Occipital lobe (tissue), 1 donor: ENCODE measurements at regions not wholly inside any gene's neighbourhood (a gene's known extent, or its start where the extent isn't known, plus 50 kb on each side); places are given as distances from the start of the nearest gene placed in this dataset.
"Not testable (repeated sequence)": the region's sequence is repeated elsewhere in the genome, so short reads cannot be mapped to it uniquely, and the experiment has no call there.

Experiments used
- DNase-seq: peaks from one replicate; lab custom pipeline; 2025; lab: John Stamatoyannopoulos, UW

DNA sequence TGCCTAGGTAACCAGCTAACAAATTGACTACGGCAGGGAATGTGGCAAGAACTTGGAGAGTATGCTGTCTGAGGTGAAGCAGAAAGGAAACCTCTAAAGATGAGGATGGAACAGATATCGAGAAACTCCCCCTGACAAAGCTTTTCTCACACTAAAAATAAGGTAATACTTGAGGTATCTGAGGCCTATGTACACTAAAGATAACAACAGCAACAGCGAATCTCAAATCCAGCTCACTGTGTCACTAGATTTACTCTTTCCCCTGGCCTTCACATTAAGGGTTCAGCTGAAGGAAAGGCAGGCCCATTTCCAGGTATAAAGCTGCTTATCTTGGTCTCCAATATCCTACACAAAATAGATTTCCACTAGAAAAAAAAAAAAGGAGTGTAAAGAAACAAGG, 518.0 kb downstream of the KCNT2 start:
- no peak for DNase-seq

DNA sequence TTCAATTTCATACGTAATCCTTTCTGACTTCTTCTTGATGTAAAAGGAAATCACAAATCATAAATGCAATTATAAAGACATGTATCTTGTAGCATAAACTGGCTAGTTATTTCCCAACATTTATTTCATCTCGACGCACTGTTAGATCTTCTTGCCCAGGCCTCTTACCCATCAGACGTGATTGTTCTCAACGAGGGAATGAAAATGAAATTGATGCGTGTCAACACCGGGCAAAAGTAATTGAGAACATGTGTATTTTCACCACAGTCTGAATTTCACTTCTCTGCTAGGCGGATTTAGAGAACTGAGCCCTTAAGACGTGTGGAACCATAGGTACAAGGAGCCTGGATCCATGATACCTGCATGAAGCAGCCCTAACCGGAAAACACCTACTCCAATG, 519.7 kb downstream of the KCNT2 start:
- no peak for DNase-seq

DNA sequence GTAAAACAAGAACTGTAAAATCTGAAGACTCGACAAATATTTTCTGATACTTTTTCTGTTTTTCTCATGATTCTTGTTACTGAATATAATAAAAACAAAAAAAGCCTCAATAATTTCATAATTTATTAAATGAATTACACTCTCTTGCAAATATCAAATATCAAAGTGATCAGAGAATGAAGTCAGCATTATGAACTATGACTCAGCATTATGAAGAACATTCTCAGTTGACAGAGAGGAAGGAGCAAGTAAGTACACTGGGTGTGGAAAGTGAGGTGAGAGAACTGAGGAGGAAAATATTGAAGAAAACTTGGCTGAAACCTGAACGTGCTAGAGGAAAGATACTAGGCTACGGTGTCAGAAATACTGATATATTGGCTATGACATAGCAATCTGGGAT, 529.5 kb downstream of the KCNT2 start:
- no peak for DNase-seq

DNA sequence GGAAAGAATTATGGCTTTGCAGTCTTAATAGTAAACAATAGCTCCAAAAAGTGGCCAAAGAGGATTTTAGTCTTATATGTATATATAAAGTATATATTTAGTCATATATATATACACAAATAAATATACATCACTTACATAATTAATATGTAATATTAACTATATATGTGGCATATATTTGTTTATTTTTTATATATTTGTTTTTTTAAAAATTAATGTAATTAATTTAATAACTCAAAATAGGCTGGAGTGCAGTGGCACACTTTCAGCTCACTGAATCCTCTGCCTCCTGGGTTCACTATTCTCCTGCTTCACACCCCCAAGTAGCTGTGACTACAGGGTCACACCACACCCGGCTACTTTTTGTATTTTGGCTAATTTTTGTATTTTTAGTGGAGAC, 532.6 kb downstream of the KCNT2 start:
- DNase-seq: no peak

DNA sequence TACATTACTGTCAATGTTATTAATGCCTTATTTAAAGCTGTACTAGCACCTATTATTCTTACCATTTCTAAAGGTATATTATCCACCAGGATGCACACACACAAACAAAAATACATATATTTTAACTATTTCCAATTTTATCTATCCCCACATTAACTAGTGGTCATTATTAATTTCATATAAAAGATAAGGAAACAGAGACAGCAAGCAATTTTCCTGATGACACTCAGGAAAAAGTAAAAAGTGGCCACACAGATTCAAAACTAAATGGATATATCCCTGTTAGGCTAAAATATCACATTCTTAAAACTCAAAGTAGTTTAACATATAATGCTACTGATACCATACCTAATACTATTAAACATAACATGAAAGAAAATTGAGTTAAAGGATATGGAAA, 534.1 kb downstream of the KCNT2 start:
- no peak for DNase-seq

DNA sequence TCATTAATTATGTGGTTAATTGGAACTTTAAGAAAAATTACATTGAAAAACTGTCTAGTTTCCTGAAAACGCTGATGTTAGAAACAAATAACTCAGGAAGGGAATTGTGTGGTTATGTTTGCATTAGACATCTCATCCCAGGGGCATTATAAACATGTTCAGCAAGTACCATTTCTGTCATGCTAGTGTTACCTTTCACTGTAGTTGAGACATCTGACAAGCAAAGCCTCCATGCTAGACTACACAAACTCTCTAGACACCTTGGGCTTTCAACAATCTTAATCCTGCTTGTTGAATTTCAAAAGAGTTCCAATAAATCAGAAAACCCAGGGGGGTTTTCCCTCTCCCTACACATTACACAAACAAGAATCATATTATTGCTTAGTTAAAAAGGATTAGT, 536.8 kb downstream of the KCNT2 start:
- no peak for DNase-seq

DNA sequence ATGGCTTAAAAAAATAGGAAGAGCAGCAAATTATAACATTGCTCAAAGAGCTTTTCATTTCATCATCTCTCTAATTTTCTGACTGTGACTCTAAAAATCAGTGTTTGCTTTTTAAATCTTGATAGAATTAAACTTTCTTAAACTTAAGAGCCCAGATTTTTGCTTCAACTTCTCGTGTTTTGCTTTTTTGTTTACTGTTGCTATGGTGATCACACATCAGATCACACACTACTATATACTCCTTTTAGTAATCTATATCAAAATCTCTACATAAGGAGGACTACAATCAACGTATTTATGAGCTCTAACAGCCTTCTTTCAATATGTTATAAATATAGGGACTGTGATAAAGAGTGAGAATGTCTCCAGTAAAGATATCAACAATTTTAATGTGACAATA, 537.3 kb downstream of the KCNT2 start:
- DNase-seq: no peak

DNA sequence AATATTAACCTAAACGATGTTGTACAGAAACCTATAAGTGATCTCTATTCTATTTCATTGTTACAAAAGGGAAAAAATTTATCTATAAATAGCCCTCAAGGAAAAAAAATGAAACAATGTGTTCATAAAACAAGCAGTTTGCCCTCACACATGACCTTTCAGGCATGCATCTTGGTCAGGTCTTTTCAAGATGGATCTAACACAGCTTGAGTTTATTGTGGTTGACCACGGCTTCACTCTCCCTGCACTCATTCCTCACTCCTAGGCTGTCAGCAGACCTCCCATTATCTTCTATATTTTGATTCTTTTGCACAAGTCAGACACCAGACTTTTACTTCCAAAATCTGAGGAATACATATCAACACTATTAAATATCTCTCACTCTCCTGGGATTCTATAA, 544.3 kb downstream of the KCNT2 start:
- no peak for DNase-seq

DNA sequence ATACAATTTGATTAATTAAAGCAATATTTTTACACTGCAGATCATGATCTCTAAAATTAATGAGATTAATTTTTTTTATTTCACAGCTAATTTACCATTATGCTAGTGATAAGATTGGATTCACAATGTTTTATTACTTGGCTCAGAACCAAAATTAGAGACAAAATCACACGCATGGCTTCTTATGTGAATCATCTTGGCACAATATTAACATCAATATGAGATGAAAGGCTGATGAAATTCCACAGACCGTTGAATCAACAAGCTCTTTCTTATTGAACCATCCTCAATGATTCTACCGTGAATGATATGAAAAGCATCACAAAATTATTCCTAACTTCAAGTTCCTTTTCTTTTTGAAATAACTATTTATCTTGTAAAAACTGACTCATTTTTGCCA, 544.9 kb downstream of the KCNT2 start:
- no peak for DNase-seq

DNA sequence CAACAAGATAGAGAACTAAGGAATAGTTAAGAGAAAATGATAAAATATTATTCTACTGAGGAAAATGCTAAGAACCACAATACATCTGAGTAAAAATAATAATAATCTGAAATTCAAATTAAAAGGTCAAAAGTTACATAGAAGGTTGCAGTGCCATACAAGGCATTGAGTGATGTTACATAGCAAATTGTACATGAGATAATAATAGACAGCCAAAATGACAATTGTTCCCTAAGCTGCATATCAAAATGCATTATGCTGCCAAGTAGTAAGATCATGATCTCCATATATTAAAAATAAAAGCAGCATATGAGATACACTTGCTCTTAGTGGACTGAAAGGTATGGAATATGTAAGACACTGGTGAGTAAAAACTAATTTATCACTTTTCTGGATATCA, 547.7 kb downstream of the KCNT2 start:
- no peak for DNase-seq

DNA sequence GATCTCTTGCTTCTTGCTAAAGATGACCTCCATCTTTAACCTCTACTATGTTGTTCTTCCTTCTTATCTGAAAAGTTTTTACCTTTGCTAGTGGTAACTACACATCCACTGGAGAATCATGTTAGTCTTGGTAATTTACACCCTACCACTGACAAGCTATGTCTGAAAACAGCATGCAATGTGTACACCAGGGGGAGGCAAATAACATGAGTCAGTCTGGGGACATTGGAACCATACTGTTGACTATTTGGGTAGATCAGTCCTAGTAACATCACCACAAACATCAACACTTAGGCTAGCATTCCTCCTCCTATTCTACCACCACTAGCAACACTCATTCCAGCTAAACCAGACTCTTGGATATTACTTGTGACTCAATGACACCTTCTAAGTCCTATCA, 549.0 kb downstream of the KCNT2 start:
- DNase-seq: no peak

DNA sequence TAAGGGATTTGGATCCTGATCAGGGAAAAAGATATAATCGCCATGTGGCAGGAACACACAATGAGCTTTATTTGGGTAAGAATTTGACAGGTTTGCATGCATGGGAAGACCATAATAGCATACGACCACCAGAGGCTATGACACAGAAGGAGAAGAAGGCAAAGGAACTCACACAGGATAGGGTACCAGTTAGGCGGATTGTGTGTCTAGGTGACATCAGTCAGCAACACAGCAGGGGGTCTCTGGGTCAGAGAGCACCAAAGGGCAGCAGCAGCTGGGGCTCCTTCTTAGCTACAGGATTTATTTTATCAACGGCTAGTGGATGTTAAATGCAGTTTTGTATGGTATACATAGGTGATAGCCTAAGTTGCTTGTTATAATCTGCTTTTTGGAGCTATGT, 551.3 kb downstream of the KCNT2 start:
- DNase-seq: no peak

DNA sequence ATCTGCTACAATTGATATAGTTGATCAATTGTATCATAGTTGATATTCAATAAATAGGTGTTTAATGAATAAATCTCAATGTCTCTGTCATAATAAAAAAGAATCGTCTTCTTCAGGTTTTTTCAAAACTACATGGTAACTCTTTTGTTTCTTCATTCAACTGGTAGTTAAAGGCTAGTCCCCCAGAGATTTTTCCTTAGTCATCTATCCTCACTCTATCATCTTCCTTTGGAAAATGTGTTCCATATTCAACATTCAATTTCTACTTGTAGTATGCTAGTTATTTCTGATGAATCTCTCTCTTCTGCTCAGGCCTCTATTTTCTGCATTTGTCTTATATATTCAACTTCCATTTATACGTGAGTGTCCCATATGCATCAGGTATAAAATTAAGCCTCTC, 558.8 kb downstream of the KCNT2 start:
- no peak for DNase-seq

DNA sequence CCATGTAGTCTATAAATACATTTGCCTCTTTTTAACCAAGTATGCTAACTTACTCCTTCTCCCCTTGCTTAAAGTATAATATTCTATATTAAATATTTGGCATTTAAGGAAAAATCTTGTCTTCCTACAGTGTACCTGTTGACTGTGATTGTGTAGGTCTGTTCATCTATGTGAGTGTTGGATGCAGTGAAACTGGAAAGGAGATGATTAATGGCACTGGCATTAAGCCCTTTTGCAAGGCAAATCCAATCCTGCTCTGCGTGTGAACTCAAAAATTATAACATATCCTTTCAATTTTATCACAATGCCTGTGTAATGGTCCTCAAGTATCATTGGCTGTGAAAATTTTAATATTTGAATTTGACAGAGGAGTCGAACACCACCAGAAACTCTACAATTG, 565.0 kb downstream of the KCNT2 start:
- no peak for DNase-seq

DNA sequence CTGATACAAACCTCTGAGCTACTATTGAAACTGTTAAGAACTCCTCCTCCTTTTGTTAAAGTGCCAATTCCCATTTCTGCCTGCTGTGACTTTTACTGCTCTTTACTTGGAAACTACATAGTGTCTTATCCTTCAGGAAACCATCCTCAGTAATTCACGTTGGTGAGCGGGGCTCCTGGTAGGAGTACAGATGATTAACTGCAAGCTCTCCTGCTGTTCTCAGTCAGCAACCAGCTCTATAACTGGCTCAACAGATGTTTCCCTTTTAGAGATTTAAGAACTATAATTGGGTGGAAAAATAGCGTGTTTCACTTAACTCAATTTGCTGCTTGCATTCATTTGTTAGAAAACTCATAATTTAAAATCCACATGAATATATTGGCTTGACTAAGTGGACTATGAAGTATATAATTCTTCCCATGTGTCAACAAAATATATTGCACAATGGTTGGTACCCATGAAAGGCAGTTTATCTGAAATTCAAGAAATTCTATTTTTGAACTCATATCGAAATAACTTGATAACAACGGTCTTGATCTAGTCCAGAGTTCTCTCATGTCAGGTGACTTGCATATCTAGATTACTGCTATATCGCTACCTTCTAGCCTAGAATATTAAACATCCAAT, 574.0 kb downstream of the KCNT2 start:
- no peak for DNase-seq

DNA sequence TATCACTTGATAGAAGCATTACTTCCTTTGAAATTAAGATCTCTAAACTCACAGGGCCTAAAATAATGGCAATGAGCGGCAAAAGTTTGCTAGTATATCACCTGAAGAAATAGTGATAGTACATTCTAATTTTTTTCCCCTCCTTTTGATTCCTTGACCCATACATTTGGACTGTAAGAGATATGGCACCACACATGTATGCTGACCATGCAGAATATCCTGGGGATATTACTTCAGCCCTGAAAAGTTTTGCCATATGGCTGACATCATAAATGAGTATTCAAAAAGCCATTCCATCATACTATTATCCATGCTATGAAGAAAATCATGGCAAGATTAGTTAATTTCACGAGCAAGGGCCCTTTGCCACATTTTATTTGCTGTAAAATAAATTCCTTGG, 576.9 kb downstream of the KCNT2 start:
- not testable (repeated sequence) for DNase-seq

DNA sequence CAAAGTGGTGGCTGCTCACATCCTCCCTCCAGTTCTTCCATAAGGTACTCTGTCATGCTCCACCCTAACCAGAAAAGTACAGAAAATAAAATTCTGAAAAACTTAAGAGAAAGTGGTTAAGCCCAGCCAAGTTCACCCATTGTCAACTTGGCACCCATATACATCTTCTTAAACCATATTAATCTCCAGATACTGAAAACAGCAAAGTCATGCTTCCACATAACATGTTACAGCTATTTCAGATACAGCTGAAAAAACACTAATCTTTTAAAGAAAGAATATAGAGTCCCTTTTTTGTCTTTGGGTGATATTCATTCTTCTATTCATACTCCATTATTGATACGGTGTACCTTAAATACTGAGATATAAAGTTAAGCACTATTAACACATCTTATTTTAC, 577.8 kb downstream of the KCNT2 start:
- no peak for DNase-seq

DNA sequence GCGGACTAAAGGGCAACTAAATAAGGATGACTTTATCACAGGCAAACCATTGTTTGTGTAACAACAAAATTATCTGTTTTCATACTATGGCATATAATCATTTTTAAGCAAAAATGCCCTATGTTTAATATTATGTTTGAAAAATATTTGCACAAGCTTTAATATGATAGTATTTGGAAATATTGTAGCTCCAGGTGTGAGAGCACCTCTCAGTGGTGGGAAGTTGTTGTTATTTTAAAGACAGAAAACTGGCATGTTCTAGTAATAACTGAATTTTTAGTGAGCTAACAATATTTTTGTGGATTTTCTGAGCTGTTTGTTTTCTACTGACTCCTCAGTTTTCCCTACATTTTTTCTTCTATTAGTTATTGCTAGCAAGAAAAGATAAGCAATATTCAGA, 578.8 kb downstream of the KCNT2 start:
- DNase-seq: no peak

DNA sequence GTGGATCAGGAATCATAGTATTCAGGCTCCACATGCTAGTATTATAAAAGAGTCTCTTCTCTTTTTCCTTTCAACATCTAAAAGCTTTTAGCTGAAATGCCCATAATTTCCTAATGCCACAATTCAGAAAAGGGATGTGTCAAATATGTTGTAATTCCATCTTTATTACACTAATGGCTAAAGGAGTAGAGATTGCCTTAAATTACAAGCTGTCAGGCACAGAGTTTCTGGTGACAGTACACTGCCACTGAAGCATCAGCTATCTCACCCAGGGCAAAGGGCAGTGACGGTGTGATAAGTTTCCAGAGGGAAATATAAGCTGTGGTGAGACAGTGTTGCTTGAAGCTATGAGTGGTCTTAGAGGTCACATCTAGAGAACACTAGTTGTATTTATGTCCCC, 581.1 kb downstream of the KCNT2 start:
- no peak for DNase-seq

DNA sequence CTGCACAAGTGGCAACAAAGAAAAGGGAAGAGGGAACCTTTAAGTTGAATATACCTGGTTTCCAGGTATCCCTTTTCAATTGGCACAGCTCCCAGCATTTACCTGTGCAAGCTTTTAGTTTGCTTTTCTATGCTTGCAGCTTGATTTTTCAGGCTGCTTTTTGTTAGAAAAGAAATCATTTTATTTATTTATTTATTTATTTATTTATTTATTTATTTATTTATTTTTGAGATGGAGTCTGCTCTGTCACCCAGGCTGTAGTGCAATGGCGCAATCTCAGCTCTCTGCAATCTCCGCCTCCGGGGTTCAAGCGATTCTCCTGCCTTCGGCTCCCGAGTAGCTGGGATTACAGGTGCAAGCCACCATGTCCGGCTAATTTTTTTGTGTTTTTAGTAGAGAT, 587.1 kb downstream of the KCNT2 start:
- not testable (repeated sequence) for DNase-seq

DNA sequence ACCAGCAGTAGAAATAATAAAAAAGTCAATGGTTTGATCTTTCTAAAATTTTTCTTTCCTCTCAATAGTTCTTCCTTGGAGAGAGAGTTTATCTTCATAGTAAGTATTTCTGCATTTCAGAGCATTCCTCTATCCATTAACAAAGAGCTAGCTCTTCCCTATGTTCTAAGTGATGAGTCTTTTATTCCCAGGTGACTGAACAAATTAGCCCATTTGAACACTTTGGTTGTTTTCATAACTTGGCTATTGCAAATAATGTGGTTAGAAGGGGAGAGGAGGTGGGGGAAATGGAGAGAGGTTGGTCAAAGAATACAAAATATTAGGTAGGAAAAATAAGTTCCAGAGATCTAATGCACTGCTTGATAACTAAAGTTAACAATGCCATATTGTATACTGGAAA, 598.9 kb downstream of the KCNT2 start:
- no peak for DNase-seq

DNA sequence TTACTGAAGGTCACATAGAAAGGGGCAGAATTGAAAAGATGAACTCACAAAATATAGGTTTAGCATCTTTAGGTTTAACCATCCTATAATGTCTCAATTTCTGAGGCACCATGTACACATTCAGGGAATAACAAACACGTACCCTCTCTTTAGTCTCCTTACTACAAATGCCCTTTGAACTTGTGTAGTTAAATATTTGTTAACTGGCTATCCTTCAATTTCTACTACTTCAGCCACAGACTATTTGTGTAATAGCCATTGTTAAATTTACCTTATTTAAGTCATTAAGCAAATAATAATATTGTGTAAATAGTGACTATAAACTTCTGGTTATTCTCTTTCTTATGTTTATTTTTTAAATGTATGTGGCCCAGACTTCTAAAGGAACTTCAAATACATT, 600.5 kb downstream of the KCNT2 start:
- DNase-seq: no peak

DNA sequence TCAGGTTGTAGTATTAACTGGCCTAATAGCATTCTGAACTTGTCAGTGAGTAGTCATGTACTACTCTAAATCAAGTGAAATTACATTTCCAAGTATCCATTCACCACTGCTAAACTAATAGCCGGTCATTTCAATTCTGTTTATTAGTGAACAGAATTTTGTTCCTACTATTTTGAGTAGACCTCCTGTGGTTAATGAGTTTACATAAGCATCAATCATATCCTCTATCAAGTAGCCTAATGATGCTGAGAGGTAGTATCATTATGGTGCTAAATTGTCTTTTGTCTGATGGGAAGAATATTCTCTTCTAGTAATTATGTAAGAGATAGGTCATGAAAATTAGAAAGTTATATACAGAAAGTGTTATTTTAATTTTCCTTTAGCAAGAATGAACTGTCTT, 602.8 kb downstream of the KCNT2 start:
- DNase-seq: no peak

DNA sequence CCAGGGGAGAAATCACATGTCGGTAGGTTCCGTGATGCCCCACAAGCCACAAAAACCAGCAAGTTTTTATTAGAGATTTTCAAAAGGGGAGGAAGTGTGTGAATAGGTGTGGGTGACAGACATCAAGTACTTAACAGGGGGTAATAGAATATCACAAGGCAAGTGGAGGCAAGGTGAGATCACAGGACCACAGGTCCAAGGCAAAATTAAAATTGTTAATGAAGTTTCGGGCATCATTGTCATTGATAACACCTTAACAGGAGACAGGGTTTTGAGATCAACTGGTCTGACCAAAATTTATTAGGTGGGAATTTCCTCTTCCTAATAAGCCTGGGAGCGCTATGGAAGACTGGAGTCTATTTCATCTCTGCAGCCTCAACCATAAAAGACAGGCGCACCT, 603.9 kb downstream of the KCNT2 start:
- DNase-seq: not testable (repeated sequence)
